ENCODE measurements at regions not wholly inside any gene's neighbourhood (a gene's known extent, or its start where the extent isn't known, plus 50 kb on each side); places are given as distances from the start of the nearest gene placed in this dataset.
"Not testable (repeated sequence)": the region's sequence is repeated elsewhere in the genome, so short reads cannot be mapped to it uniquely, and the experiment has no call there.

DNA sequence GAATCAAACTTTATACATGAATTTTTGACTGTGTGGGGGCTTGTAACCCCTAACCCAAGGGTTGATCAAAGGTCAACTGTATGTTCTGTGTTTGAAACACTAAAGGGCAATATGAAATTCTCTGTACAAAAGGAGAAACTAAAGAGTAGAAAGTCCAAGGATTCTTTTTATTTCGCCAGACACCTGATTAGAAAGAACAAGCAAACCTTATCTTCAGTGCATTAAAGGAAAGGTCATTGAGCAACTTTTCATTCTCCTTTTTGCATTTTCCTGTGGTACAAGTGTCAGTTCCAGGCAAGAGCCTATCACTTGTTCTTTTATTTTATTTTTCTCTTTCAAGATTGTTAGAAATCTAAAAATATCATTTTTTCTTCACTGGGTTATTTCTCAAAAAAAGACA is 430.1 kb upstream of the EPHA3 start:
- DNase-seq (ENCODE audit: low read depth in 2 of 2) = no peak

DNA sequence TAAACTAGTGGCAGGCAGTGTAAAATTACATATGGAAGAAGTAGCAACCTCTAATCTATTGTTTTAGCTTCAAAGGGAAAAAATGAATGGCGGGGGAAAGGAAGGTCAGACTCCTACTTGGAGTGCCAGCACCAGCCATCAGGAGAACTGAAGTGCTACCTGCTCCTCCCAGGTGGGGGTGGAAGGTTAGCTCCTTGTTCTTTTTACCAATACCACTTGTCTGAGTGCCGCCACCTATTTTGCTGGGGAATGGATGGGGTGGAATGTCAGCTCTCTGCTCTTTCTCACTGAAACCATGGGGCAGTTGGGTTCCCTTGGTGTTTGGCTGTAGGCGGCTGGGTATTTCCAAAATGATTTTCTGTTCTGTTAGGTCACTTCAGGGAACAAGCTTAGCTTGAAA is 428.7 kb upstream of the EPHA3 start:
- no peak for DNase-seq (ENCODE audit: low read depth in 2 of 2)

DNA sequence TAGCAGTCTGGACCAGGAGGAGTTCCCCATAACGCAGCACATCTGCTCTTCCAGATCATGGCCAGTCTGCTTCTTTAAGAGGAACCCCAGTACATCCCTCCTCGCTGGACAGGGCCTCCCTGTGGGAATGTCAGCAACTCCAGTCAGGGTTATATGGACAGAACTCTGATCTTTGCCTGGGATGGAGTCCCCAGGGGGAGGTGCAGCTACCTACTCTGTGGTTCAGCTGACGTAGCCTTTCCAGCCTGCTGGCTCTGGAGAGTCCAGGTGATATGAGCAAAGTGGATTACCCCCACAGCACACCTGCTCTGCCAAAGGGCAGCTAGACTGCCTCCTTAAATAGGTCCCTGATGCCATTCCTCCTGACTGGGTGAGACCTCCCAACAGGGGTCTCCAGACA is 417.1 kb upstream of the EPHA3 start:
- no peak for DNase-seq (ENCODE audit: low read depth in 2 of 2)

DNA sequence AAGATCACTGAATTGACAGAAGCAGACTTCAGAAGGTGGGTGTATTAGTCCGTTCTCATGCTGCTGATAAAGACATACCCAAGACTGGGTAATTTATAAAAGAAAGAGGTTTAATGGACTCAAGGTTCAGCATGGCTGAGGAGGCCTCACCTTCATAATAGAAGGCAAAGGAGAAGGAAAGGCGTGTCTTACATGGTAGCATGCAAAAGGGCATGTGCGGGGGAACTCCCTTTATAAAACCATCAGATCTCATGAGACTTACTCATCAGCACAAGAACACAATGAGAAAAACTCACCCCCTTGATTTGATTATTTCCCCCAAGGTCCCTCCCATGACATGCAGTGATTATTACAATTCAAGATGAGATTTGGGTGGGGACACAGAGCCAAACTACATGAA is 416.3 kb upstream of the EPHA3 start:
- DNase-seq (ENCODE audit: low read depth in 2 of 2) = no peak

DNA sequence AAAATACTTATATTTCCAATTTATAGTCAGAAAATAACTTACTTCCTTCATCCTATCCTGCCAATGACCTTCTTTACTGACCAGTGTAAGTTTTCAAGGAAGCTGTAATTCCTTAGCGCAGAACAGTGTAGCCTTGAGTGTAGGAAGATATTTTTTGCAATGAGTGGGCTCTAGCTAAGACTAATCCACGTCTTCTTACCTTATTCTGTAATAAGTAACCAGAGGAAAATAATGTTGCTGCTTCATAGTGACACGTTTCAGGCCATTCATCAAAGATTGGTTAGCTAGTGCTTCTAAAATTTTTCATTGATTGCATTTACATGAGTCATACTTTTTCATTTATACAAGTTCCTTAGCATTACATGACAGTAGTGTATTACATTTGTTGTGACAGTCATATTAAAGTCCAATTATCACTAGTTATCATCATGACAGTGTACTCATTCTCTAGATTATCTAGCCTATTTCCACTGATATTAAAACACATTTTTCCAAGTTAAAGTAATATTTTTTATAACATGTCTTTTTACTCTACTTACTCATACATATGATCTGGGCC is 403.8 kb upstream of the EPHA3 start:
- no peak for DNase-seq (ENCODE audit: low read depth in 2 of 2)

DNA sequence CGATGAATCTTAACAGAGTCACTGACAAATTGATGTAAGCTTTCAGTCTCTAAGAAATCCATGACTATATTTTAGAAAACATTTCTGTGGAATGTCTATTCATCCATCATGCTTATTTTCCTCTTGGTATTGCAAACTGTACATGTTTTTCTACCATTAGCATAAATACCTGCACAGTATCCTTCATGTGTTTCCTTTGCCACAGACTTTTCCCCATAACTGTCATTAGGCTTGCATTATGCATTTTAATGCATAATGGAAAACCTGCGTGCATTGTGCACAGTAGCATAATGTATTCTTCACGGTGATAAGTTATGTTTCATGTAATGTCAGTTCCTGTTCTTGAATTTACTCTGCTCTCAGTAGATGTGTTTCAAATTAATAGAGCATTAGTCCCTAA is 403.1 kb upstream of the EPHA3 start:
- no peak for DNase-seq (ENCODE audit: low read depth in 2 of 2)

DNA sequence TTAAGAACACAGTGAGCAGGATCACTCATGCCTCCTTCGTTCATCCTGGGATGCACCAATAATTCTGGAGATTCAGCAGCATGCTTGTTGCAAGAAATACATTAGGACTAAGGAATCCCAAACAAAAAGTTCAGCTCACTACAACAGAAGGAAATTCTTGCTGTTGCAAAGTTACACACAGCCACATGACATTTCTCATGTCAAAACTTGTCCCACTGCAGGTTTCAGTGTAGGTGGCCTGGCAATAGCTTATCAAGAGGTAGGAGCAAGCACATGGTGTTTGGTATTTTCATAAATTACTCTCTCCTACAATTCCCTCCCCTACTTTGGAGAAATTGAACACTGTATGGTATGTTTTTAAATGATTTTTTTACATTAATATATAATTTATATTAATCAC is 399.6 kb upstream of the EPHA3 start:
- no peak for DNase-seq (ENCODE audit: low read depth in 2 of 2)

DNA sequence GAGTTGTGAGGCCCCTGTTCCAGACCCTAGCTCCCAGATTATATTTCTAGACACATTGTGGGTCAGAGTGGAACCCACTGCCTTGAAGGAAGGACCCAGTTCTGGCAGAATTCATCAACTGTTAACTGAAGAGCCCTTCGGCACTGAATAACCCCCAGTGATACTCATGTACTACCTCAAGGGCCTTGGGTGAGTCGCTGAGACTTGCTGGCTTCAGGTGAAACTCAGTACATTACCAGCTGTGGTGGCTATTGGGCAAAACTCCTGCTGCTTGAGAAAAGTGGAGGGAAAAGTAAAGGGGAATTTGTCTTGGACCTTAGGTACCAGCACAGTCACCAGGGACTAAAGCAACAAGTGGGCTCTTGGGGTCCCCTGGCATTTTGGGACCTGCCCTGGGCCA is 394.9 kb upstream of the EPHA3 start:
- DNase-seq (ENCODE audit: low read depth in 2 of 2) = no peak

DNA sequence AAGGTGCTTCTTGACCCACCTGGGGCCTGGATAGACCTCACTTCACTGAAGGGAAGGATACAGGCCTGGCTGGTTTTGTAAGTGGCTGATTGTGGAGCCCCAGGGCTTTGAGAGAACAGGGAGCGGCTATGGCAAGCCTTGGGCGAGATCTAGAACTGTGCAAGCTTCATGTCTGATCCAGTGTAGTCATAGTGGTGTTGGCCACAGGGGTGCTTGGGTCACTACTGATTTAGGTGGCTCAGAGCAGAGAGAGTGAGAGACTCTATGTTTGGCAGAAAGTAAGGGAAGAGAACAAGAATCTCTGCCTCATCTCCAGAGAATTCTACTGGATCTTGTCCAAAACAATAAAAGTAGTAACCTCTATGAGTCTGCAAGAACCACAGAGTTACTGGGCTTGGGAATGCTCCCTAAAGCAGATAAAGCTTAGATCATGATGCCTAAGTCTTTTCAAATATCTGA is 394.2 kb upstream of the EPHA3 start:
- DNase-seq (ENCODE audit: low read depth in 2 of 2) = peak in 1 of 2 experiments; percentile 30

DNA sequence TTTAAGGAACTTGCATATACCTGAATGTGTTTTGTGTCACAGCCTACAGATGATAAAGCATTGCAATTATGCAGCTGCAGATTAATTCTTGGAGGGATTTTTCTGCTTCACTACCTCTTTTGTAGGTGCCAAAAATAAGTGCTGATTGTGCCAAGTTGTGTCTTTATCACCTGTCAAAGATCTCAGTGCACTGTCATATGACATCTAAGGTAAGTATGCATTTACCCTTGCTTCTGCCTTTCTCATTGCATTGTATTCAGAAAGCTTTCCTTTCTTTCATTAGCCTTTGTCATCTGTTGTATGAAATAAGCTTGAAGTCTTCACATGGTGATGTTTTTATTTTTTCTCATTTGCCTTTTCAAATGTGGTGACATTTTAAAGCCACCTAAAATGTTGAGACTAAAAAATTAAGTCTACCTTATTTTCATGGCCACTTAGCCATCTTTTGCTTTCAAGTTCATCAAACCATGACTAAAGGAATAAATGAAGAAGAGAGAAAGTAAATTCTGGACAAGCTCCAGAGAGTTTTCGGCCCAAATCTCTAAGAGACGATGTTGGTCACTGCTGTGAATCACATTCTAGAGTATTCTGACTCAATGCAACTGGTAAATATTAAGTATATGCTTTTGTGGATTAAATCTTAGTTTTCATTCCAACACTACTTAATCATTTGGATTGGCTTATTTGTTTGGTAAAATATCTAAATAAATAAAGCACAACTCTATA is 381.8 kb upstream of the EPHA3 start:
- DNase-seq (ENCODE audit: low read depth in 2 of 2) = no peak

DNA sequence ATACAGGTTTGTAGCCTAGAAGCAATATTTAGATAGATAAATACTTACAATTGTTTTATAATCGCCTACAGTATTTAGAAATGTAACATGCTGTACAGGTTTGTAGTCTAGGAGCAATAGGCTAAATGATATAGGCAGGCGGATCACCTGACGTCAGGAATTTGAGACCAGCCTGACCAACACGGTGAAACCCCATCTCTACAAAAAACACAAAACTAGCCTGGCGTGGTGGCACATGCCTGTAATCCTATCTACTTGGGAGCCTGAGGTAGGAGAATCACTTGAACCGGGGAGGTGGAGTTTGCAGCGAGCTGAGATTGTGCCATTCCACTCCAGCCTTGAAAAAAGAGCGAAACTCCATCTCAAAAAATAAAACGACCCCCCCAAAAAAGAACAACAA is 375.2 kb upstream of the EPHA3 start:
- no peak for DNase-seq (ENCODE audit: low read depth in 2 of 2)

DNA sequence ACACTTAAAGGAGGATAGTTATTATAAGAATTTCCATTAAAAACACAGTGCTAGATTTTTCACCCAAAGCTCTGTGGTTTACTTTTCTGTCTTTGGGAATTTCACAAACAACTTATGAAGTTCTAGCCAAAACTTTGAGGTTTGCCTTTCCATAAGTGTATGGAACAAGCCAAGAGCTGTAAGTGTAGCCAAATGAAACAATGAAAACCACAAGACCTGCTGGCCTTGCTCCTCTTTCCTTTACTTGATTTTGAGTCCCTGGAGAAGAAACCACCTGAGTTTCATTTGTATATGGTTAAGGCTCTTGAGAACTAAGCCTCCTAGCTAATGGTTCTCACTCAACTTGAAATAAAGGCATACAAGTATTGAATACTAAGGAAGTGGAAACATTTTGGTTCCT is 365.3 kb upstream of the EPHA3 start:
- DNase-seq (ENCODE audit: low read depth in 2 of 2) = peak in 1 of 2 experiments; percentile 10

DNA sequence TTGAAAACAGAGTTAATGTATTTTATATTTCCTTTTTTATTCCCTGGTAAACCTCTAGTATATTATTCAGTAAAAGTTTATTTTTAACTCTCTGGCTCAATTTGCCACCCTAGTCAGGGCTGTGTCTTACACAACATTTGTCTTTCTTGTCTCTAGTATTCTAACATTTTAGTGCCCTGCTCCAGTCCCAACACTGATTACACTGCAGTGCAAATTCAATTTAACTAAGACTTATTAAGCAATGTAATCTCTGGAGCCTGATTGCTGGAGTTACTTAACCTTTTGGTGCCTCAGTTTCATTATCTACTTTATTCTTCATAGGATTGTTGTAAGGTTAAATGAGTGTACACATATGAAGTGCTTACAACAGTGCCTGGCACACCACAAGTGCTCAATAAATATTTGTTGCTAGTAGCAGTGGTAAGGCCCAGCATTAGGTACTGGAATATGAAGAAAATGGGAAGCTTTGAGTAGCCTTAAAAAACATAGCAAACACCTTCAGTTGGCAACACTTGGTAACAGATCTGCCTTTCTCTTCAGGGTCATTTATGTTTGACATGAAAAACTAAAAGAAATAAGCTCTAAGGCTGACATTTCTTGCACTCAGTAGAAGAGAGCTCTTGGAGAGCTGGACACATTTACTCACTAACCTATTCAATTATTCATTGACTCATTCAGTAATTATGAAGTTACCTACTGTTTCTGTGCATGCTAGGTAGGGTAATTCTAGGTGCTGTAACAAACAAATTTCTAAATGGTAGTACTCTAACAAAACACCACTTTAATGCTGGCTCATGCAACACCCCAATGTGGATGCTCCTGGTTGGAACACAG is 364.5 kb upstream of the EPHA3 start:
- no peak for DNase-seq (ENCODE audit: low read depth in 2 of 2)

DNA sequence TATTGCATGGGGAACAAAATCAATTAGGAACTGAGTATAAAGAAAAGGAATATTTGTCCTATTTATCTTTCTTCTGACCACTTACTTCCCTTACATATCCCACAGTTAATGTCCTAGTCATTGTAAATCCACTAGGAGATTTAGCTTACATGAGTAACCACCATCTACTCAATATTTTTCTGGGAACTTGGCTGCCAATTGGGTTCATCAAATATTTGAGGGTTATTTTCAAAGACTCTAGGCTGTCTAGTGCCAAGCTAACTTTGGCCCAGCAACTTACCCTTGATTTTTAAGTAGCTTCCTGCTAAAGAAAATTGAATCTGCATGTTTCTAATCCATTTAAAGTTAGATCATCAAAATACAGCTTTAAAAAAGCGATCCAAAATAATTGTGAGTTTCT is 362.5 kb upstream of the EPHA3 start:
- DNase-seq (ENCODE audit: low read depth in 2 of 2) = no peak

DNA sequence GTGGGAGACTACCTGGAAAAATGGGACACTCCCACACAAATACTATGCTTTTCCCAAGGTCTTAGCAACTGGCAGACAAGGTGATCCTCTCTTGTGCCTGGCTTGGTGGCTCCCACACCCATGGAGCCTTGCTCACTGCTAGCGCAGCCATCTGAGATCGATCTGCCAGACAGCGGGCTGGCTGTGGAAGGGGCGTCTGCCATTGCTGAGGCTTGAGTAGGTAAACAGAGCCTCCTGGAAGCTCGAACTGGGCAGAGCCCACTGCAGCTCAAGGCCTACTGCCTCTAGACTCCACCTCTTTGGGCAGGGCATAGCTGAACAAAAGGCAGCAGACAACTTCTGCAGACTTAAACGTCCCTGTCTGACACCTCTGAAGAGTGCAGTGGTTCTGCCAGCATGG is 360.3 kb upstream of the EPHA3 start:
- DNase-seq (ENCODE audit: low read depth in 2 of 2) = not testable (repeated sequence)

DNA sequence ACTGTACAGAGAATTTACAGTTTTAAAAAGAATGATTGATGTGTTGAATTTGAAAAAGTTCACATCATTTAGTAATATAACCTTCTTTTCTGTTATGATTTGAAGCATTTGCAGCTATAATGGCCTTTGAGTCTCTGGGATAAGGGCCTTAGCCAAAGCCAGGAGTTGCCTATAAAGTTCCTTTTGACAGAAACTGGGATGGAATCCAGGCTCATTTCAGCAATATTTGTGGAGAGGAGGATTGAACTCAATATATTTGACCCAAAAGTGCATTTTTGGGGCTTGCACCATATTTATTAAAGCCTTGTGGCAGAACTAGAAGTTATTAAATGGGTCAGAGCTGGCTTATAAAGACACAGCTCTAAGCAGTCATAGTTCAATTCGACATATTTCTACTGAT is 348.7 kb upstream of the EPHA3 start:
- DNase-seq (ENCODE audit: low read depth in 2 of 2) = no peak

DNA sequence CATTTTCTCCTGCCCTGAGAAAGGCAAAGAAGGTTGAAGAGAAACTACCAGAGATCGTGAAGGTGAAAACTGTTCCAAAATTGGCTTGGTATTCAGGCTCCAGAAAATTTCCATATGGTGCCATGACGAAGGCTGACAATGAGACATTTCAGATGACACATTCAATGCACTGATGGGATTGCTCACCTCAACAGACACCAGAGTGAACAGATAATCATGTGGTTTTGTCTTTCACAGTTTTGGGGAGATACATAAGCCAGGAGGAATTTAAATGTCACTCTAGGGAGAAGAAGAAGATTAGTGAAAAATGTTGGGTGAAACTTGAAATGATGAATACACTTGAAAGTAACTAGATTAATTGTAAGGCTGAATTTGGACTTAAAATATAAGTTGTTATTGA is 339.7 kb upstream of the EPHA3 start:
- DNase-seq (ENCODE audit: low read depth in 2 of 2) = peak; percentile 24 to 34

DNA sequence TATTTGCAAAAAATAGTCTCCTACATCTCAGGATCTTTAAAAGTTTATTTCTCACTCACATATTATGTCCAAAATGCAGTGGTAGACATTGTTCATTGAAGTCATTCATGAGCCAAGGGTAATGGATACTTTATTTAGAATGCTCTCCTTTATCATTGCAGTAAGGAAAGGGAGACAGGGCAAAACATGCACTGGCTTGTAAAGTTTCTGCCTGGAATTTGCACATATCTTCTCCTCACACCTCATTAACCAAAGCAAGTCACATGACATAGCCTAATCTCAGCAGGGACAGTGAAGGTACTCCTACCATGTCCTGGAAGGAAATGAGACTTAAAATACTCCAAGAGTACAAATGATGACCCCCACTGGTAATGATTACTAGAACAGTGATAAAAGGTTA is 333.7 kb upstream of the EPHA3 start:
- no peak for DNase-seq (ENCODE audit: low read depth in 2 of 2)

DNA sequence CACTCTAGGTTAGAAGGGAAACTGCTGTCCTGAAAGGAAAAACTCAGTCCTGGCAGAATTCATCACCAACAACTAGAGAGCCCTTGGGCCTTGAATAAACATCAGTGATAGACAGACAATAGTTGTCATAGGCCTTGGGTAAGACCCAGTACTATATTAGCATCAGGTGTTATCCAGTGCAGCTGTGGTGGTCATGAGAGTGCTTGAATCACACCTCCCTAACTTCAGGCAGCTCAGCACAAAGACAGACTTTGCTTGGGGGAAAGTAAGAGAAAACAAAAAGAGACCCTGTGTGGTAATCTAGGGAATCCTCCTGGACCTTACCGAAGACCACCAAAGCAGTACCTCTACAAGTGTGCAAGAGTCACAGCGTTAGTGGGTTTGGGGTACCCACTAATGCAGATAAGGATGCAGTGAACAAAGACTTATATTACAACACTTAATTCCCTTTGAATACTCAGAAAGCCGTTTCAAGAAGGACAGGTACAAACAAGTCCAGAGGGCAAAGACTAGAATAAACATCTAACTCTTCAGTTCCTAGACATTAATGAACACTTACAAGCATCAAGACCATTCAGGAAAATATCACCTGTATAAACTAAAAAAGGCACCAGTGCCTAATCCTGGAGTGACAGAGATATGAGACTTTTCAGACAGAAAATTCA is 332.3 kb upstream of the EPHA3 start:
- no peak for DNase-seq (ENCODE audit: low read depth in 2 of 2)

DNA sequence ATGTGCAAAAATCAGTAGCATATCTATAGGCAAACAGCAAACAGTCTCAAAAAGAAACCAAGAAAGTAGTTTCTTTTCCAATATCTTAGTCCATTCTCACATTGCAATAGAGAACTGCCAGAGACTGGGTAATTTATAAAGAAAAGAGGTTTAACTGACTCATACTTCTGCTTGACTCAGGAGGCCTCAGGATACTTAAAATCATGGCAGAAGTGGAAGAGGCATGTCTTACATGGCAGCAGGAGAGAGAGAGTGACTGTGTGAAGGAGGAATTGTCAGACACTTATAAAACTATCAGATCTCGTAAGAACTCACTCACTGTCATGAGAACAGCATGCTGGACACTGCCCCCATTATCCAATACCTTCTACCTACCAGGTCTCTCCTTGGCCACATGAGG is 327.9 kb upstream of the EPHA3 start:
- no peak for DNase-seq (ENCODE audit: low read depth in 2 of 2)

DNA sequence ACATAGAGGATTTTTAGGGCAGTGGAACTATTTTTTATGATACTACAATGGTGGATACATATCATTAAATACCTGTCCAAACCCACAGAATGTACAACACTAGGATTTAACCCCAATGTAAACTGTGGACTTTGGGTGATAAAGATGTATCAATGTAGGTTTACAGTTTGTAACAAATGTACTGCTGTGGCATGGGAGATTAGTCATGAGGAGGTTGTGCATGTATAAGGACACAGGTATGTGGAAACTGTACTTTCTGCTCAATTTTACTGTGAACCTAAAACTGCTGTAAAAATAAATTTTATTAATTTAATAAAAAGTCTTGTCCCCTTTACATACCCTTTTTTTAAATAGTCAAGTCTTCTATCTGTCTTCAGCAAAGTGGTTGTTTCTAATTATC is 322.5 kb upstream of the EPHA3 start:
- no peak for DNase-seq (ENCODE audit: low read depth in 2 of 2)

DNA sequence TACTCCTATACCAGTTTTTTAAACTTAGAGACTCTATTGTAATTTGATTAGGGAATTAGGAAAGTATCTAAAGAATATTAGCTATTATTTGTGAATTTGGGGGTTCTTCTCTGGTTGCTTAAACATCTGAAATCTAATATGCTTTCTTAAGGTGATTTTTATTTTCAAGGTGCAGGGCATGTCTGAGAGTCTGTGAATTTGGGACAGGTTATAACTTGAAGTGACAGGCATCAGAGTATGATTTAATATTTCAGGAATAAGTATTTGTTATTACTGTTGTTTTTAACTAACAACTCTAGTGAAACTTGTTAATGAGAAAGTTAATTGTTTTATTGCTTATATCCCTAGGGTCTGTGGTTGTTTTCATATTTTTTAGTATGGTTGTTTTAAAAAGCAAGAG is 321.6 kb upstream of the EPHA3 start:
- no peak for DNase-seq (ENCODE audit: low read depth in 2 of 2)

DNA sequence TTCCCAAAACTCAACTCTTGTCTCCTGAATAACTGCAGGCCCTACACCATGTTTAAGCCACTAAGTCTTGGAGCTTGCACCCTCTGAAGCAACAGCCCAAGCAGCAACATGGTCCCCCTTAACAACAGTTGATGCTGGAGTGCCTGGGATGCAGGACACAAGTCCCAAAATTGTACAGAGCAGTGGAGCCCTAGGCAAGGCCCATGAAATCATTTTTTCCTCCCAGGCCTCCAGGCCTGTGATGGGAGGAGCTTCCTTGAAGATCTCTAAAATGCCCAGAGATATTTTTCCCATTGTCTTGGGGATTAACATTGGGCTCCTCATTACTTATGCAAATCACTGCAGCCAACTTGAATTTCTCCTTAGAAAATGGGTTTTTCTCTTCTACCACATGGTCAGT is 311.9 kb upstream of the EPHA3 start:
- no peak for DNase-seq (ENCODE audit: low read depth in 2 of 2)

All from fibroblast of skin of left biceps (primary cell).